Hepatocyte (in vitro differentiated cells): ENCODE measurements at regions not wholly inside any gene's neighbourhood (a gene's known extent, or its start where the extent isn't known, plus 50 kb on each side); places are given as distances from the start of the nearest gene placed in this dataset.

Experiments
- EZH2phosphoT487 ChIP-seq: fragments of 200-600 bp; sonication (generic); IDR thresholded peaks from one replicate; pipeline ENCODE4 v1.6.1; 2018; ENCODE audit warnings: antibody characterized with exemption, mild to moderate bottlenecking, low read depth, moderate library complexity; ENCODE audit not compliant: unreplicated experiment, severe bottlenecking
- TF ChIP-seq, protein P1 (sequence below): fragments of 200-600 bp; sonication (generic); IDR thresholded peaks from 2 replicates; pipeline ENCODE4 v1.5.1; 2016; ENCODE audit warnings: antibody characterized with exemption, mild to moderate bottlenecking; ENCODE audit not compliant: poor library complexity

DNA sequence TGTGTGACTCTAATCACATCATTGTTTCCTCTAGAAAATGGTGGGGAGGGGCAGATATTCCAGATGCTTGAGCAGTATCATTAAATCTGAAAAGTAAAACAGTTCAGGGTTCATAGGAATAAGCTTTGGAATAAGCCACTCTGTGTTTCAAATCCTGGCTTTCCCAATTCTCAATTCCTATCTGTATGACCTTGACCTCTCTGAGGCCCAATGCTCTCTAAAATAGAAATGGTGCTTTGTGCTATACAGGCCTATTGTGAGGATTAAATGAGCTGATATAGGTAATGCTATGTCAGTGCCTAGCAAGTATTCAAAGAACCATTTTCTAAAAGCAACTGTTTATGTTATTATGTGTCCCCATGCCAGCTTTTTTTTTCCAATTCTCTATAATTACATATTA lies 209.0 kb upstream of the PRSS16 start:
- TF ChIP-seq, protein P1, sequence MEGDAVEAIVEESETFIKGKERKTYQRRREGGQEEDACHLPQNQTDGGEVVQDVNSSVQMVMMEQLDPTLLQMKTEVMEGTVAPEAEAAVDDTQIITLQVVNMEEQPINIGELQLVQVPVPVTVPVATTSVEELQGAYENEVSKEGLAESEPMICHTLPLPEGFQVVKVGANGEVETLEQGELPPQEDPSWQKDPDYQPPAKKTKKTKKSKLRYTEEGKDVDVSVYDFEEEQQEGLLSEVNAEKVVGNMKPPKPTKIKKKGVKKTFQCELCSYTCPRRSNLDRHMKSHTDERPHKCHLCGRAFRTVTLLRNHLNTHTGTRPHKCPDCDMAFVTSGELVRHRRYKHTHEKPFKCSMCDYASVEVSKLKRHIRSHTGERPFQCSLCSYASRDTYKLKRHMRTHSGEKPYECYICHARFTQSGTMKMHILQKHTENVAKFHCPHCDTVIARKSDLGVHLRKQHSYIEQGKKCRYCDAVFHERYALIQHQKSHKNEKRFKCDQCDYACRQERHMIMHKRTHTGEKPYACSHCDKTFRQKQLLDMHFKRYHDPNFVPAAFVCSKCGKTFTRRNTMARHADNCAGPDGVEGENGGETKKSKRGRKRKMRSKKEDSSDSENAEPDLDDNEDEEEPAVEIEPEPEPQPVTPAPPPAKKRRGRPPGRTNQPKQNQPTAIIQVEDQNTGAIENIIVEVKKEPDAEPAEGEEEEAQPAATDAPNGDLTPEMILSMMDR = no peak
- no peak for TF ChIP-seq EZH2phosphoT487
